Activated naive CD8-positive, alpha-beta T cell treated with anti-CD3 and anti-CD28 coated beads, Interleukin-2, amount 50 U/mL, for 16 hours (primary cell): ENCODE measurements at regions not wholly inside any gene's neighbourhood (a gene's known extent, or its start where the extent isn't known, plus 50 kb on each side); places are given as distances from the start of the nearest gene placed in this dataset.
"Not testable (repeated sequence)": the region's sequence is repeated elsewhere in the genome, so short reads cannot be mapped to it uniquely, and the experiment has no call there.

Experiments
- DNase-seq: peaks from one replicate; pipeline ENCODE4 v3.0.0-alpha.2; 2020; ENCODE audit warnings: low read depth, low spot score

- not testable (repeated sequence) for DNase-seq
Measured at GRCh38 chr1:120941066-120941465, 51.5 kb downstream of the PPIAL4A start.

- DNase-seq = not testable (repeated sequence)
Measured at GRCh38 chr1:120941836-120942217, 52.3 kb downstream of the PPIAL4A start.

DNA sequence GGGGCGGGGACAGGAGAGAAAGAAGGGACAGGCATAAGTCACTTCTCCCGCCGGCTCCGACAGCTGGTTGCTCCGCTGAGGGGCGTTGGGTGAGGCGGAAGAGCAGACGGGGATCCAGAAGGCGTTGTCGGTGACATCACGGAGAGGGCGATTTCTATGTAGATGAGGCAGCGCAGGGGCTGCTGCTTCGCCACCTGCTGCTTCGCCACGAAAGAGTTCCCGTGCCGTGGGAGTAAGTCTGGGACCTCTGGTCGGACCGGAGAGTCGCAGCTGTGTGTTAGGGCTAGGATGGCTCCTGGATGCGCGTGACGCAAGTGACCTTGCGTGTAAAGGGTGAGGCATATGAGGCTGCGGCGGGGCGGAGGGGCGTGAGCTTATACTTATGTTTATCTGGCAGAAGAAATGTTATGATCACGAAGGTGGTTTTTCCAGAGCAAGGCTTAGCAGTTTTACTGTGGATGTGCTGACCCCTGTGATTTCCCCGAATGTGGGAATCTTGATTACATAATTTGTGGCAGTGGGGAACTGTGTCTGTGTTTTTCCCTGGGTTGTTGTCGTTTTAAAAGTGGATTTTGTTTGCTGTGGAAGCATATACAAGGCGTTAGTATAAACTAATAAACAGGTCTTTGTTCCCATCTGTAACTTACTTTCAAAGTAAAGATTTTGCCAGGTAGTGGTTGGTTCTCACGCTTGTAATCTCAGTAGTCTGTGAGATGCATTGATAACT lies 52.8 kb downstream of the PPIAL4A start:
- DNase-seq = peak; percentile 49

DNA sequence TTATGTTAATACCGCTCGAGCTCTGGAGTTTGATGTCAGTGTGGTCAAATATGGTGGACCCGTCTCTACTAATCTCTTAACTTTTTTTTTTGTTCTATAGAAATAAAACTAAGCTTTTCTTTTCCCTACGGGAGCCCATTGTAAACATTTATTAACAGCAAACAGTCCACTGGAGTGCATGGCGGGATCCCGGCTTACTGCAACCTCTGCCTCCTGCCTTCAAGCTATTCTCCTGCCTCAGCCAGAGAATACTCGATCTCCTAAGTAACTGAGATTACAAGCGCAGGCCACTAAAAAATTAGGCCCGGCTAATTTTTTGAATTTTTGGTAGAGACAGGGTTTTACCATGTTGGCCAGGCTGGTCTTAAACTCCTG lies 53.4 kb downstream of the PPIAL4A start:
- DNase-seq = not testable (repeated sequence)

GRCh38 chr1:120944691-120945090 lies 55.1 kb downstream of the PPIAL4A start:
- not testable (repeated sequence) for DNase-seq

DNA sequence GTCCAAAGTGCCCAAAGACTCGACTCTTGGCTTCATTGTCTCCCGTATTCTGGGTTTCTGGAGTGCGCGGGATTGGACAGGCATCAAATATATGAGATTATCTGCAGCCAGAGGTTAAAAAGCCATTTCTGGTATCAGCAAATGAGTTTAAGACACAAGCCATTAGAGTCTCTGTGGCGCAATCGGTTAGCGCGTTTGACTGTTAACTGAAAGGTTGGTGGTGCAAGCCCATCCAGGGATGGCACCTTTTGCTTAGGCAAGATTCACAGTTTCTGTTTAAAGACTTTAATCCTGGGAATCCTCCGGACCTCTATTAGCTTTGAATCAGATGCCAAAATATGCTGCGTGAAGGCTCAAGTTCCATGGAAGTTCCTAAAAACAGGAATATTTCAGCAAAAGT lies 55.6 kb downstream of the PPIAL4A start:
- DNase-seq = not testable (repeated sequence)

GRCh38 chr1:120947114-120947513 lies 57.5 kb downstream of the PPIAL4A start:
- DNase-seq = not testable (repeated sequence)

GRCh38 chr1:120949724-120950123 lies 60.2 kb downstream of the PPIAL4A start:
- not testable (repeated sequence) for DNase-seq

GRCh38 chr1:120950633-120951032 lies 61.1 kb downstream of the PPIAL4A start:
- DNase-seq = not testable (repeated sequence)

- DNase-seq = not testable (repeated sequence)
Measured at GRCh38 chr1:120951100-120951499, 61.5 kb downstream of the PPIAL4A start.

DNA sequence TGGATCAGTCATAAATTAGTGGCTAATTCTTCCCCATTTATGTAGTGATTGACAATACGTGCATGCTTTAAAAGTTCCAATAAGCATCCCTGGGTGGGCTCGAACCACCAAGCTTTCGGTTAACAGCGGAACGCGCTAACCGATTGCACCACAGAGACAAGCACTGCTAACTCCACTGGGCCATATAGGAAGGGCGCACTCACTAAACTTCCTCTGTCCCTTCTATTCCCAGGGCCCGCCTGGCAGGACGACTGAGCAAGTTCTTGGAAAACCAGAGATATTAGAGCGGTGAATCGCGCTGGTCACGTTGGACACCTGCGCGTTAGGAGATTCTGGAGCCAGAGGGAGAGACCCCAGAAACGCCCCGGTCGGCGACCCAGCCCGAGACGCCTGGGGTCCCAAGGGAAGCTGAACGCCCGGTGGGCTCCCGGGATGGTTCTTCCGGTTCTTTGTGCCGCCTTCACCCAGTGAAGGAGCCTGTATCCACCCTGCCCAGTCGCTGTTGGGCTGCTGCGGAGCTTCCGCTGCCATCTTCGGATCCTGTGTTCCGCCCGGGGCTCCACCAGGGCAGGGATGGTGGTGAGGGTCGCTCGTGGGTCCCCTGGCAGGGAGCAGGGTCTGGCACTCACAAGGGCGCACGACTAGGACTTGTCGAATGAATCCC lies 62.8 kb downstream of the PPIAL4A start:
- not testable (repeated sequence) for DNase-seq

DNA sequence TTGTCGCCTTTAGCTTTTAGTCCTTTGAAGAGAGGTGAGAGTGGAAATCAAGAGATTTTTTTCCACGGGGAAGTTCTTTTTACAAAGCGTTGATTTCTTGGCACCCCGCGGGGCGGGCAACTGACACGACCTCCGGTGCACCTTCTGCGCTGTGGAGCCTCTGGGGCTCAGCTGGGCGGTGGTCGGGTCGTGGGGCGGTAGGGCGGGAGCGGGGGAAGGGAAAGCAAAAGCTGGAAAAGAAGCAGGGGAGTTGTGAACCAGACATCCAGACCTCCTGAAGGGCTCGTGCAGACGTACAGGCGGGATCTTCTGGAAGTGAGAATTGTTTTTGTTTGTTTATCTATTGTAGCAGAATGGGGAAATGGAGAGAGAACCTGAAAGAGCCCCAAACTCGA lies 63.3 kb downstream of the PPIAL4A start:
- not testable (repeated sequence) for DNase-seq

DNA sequence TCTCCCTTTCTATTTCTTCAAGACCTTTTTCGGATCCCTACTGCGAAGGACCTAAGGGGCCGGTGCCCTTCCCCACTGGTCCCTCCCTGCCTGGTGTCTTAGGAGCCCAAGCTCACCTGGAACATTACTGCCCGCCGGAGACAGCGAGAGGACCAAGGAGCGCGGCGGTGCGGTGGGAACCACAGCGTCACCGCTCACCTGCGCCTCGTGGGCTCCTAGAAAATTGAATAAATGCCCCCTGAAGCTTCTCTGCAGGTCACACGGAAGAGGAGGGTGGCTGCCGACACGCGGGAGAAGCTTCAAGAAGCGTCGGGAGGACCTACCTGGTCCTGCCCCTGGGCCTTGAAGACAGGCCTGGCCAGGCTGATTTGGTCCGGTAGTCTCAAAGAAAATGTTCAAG lies 65.2 kb downstream of the PPIAL4A start:
- DNase-seq = no peak

DNA sequence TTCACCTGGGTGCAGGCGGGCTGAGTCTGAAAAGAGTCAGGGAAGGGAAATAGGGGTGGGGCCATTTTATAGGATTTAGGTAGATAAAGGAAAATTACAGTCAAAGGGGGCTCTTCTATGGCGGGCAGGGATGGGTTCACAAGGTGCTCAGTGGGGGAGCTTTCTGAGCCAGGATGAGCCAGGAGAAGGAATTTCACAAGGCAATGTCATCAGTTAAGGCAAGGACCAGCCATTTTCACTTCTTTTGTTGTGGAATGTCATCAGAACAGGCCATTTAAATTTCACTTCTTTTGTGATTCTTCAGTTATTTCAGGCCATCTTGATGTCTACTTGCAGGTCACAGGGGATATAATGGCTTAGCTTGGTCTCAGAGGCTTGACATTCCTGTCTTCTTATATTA lies 66.4 kb downstream of the PPIAL4A start:
- not testable (repeated sequence) for DNase-seq

DNA sequence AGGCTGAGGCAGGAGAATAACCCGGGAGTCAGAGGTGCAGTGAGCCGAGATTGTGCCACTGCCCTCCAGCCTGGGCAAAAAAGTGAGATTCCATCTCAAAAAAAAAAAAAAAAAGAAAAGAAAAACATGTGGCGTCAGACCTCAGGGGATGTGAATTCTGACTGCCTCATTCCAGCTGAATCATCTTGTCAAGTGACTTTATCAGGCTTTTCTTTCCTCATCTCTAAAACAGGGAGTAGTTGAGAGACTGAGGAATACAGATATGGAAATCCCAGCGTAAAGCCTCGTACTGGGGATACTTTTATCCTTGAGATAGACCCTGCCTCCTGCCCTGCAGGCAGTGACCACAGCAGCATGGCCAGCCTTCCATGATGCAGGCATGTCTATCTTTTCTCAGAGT lies 76.4 kb downstream of the PPIAL4A start:
- not testable (repeated sequence) for DNase-seq

- DNase-seq = not testable (repeated sequence)
Measured at GRCh38 chr1:120972863-120973262, 83.3 kb downstream of the PPIAL4A start.

DNA sequence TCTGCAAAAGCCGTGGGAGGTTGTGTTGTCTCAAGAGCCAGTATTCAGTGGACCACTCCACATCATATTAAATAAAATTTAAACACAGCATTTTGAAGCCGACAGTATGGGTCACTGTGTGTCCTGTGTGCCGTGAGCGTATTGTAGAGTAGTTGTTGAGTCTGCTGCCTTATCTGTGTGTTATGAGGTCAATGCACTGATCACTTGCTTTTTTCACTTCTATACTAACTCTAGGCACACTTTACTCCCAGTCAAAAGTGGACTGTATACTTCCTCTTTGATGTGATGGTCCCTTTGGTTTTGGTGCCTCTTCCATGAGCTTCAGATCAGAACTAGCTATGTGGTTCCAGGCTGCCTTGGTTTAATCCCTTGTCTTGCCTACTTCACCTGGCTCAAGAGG lies 84.3 kb downstream of the PPIAL4A start:
- DNase-seq = not testable (repeated sequence)

- not testable (repeated sequence) for DNase-seq
Measured at GRCh38 chr1:120977279-120977678, 87.7 kb downstream of the PPIAL4A start.

GRCh38 chr1:120981489-120982094 lies 92.0 kb downstream of the PPIAL4A start:
- DNase-seq = not testable (repeated sequence)

DNA sequence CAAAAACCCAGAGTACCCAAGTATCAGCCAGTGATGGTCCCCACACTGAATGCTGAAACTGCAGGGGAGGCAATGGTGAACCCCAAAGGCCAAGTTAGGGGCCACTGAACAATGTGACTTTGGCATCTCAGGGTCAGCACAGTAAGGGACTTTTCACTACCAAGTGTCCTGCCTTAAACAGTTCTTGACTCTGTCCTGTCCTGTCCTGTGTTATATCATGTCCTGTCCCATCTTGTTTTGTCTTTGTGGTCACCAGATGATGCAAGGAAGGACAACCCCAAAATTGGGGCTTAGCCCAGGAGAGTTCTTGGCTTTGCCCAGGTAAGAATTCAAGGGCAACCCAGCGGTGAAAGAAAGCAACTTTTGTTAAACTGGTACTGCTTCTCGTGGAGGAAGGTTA lies 105.0 kb downstream of the PPIAL4A start:
- not testable (repeated sequence) for DNase-seq

GRCh38 chr1:120995025-120995424 lies 105.5 kb downstream of the PPIAL4A start:
- DNase-seq = not testable (repeated sequence)

DNA sequence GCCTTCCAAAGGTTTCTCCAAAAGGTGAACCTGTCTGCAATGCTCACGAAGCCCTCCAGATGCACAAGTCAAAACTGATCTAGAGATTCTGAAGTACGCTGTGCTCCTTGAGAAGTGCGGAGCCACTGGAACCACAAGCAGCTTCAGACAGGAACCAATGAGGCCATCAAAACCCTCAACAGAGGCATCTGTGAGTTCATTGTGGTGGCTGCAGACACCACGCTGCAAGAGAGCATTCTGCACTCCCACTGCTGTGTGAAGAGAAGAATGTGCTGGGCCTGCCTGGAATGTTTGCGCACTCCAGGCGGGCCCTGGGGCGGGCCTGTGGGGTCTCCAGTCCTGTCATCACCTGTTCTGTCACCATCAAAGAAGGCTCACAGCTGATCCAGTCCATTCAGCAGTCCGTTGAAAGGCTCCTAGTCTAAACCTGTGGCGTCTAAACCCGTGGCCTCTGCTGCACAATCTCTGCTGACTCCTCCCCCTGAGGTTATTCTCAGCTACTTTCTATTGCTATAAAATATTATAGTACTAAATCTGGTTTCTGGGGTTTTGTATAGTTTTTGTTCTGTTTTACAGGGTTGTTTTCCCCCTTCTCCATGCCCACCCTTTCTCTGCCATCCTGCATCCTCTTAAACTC lies 111.6 kb downstream of the PPIAL4A start:
- DNase-seq = not testable (repeated sequence)
